GM12878 (cell line): ENCODE measurements at regions not wholly inside any gene's neighbourhood (a gene's known extent, or its start where the extent isn't known, plus 50 kb on each side); places are given as distances from the start of the nearest gene placed in this dataset.

Experiments
- BCL11A ChIP-seq: IDR thresholded peaks from 2 replicates; pipeline ENCODE4 v1.6.1; 2011; ENCODE audit warnings: low read depth, low read length
- BHLHE40 ChIP-seq, 2 experiments: fragments of 450-650 bp in 1 of 2; IDR thresholded peaks; 2 replicates each; pipeline ENCODE4 v1.6.1; 2011 to 2017; ENCODE audit warnings: low read depth in 2 of 2, borderline replicate concordance in 1 of 2, improper control_type of control experiment in 1 of 2, low read length in 1 of 2, mild to moderate bottlenecking in 1 of 2
- CTCF ChIP-seq, 3 experiments: IDR thresholded peaks in 2 of 3; conservative IDR thresholded peaks in 1 of 3; 2 replicates each; pipeline ENCODE4 v1.5.1; 2011; ENCODE audit warnings: low read depth in 3 of 3, low read length in 3 of 3, mild to moderate bottlenecking in 3 of 3, control low read depth in 2 of 3, moderate library complexity in 2 of 3, inconsistent platforms in 1 of 3, mixed read lengths in 1 of 3; ENCODE audit not compliant: control insufficient read depth in 2 of 3, insufficient read depth in 1 of 3; ENCODE audit errors: extremely low read depth in 1 of 3
- EP300 ChIP-seq, 2 experiments: fragments of 150-350 bp in 1 of 2; IDR thresholded peaks; 2 replicates each; pipeline ENCODE4 v1.6.1; 2011 to 2012; ENCODE audit warnings: low read depth in 2 of 2, low read length in 2 of 2, borderline replicate concordance in 1 of 2, improper control_type of control experiment in 1 of 2, inconsistent platforms in 1 of 2; ENCODE audit not compliant: control insufficient read depth in 1 of 2
- EZH2 ChIP-seq: IDR thresholded peaks from 2 replicates; pipeline ENCODE4 v1.6.1; 2012; ENCODE audit warnings: low read depth, mild to moderate bottlenecking, control low read depth, inconsistent platforms, low read length, borderline replicate concordance; ENCODE audit not compliant: control insufficient read depth
- NFYB ChIP-seq: IDR thresholded peaks from 2 replicates; pipeline ENCODE4 v1.6.1; 2011; ENCODE audit warnings: low read depth, mild to moderate bottlenecking, low read length, improper control_type of control experiment, moderate library complexity; ENCODE audit not compliant: insufficient read depth
- POLR2A ChIP-seq: IDR thresholded peaks from 2 replicates; pipeline ENCODE4 v1.6.1; 2011; ENCODE audit warnings: low read depth, mild to moderate bottlenecking, low read length
- POLR2AphosphoS5 ChIP-seq: IDR thresholded peaks from 2 replicates; pipeline ENCODE4 v1.6.1; 2011; ENCODE audit warnings: mild to moderate bottlenecking, low read length, inconsistent platforms
- RAD21 ChIP-seq: IDR thresholded peaks from 2 replicates; pipeline ENCODE4 v1.6.1; 2011; ENCODE audit warnings: mild to moderate bottlenecking, low read depth, low read length, moderate library complexity; ENCODE audit not compliant: insufficient read depth
- RBBP5 ChIP-seq: fragments of 200-600 bp; sonication (generic); conservative IDR thresholded peaks from 2 replicates; pipeline ENCODE4 v1.6.1; 2016
- ZZZ3 ChIP-seq: IDR thresholded peaks from 2 replicates; pipeline ENCODE4 v1.6.1; 2011; ENCODE audit warnings: low read depth; ENCODE audit not compliant: control insufficient read depth, insufficient read length
- TF ChIP-seq, protein P1 (sequence below): IDR thresholded peaks from 2 replicates; pipeline ENCODE4 v1.6.1; 2012; ENCODE audit warnings: mild to moderate bottlenecking, low read depth, low read length

DNA sequence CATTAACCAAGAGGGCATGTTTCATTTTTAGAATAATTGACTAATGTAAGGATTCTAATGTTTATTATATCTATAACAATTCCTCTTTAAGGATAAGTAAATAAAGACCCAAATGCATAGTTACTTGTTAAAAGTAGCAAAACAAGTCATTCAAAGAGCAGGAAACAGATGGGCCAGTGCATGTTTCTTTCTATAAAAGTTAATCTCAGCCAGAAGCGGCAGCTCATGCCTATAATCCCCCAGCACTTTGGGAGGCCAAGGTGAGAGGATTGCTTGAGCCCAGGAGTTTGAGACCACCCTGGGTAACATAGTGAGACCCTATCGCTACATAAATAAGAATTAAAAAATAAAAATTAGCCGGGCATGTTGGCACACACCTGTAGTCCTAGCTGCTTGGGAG is 391.0 kb upstream of the RGS6 start:
- TF ChIP-seq, protein P1, sequence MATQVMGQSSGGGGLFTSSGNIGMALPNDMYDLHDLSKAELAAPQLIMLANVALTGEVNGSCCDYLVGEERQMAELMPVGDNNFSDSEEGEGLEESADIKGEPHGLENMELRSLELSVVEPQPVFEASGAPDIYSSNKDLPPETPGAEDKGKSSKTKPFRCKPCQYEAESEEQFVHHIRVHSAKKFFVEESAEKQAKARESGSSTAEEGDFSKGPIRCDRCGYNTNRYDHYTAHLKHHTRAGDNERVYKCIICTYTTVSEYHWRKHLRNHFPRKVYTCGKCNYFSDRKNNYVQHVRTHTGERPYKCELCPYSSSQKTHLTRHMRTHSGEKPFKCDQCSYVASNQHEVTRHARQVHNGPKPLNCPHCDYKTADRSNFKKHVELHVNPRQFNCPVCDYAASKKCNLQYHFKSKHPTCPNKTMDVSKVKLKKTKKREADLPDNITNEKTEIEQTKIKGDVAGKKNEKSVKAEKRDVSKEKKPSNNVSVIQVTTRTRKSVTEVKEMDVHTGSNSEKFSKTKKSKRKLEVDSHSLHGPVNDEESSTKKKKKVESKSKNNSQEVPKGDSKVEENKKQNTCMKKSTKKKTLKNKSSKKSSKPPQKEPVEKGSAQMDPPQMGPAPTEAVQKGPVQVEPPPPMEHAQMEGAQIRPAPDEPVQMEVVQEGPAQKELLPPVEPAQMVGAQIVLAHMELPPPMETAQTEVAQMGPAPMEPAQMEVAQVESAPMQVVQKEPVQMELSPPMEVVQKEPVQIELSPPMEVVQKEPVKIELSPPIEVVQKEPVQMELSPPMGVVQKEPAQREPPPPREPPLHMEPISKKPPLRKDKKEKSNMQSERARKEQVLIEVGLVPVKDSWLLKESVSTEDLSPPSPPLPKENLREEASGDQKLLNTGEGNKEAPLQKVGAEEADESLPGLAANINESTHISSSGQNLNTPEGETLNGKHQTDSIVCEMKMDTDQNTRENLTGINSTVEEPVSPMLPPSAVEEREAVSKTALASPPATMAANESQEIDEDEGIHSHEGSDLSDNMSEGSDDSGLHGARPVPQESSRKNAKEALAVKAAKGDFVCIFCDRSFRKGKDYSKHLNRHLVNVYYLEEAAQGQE: no peak
- TF ChIP-seq BHLHE40 (IDR thresholded peaks at IDR 0.05; ENCODE audit: borderline replicate concordance in 1 of 2, low read depth in 2 of 2, low read length in 1 of 2) (no peak), EZH2 (no peak), NFYB (no peak), CTCF (IDR thresholded peaks at IDR 0.05 in 2 of 3, conservative IDR thresholded peaks at IDR 0.05 in 1 of 3; ENCODE audit: control insufficient read depth in 2 of 3, extremely low read depth in 1 of 3, insufficient read depth in 1 of 3, low read depth in 3 of 3, low read length in 3 of 3) (no peak), ZZZ3 (no peak), RAD21 (no peak), BCL11A (no peak), EP300 (IDR thresholded peaks at IDR 0.05; ENCODE audit: borderline replicate concordance in 1 of 2, control insufficient read depth in 1 of 2, low read depth in 2 of 2, low read length in 2 of 2) (no peak), RBBP5 (no peak), POLR2AphosphoS5 (no peak), POLR2A (no peak)
